T-helper 1 cell treated with Interleukin-12 subunit alpha and Interleukin-12 subunit beta and Interleukin-4 antibody, amounts not matched to agents 30 μg/mL and 1 μg/mL, for 36 hours (primary cell): ENCODE measurements at regions not wholly inside any gene's neighbourhood (a gene's known extent, or its start where the extent isn't known, plus 50 kb on each side); places are given as distances from the start of the nearest gene placed in this dataset.

ENCODE experiments used
- H3K27ac Mint-ChIP-seq: one replicate; pipeline ENCODE4 v1.8.0; 2021; ENCODE audit warnings: mild to moderate bottlenecking, mixed read lengths
- H3K27me3 Mint-ChIP-seq: one replicate; pipeline ENCODE4 v1.8.0; 2021; ENCODE audit warnings: low read depth, mixed read lengths
- H3K36me3 Mint-ChIP-seq: one replicate; pipeline ENCODE4 v1.8.0; 2021; ENCODE audit warnings: low read depth, mixed read lengths
- H3K4me1 Mint-ChIP-seq: one replicate; pipeline ENCODE4 v1.8.0; 2021; ENCODE audit warnings: low read depth, mixed read lengths
- H3K4me3 Mint-ChIP-seq: one replicate; pipeline ENCODE4 v1.8.0; 2021; ENCODE audit warnings: mild to moderate bottlenecking, moderate library complexity, mixed read lengths
- H3K9me3 Mint-ChIP-seq: one replicate; pipeline ENCODE4 v1.8.0; 2021; ENCODE audit warnings: mixed read lengths

GRCh38 chr4:177696438-177696966 lies 254.3 kb upstream of the AGA start:
- H3K4me1 Mint-ChIP-seq, result no peaks in the 10 kb centered on the region
- no peaks in the 10 kb centered on the region for H3K27me3 Mint-ChIP-seq
- no peaks in the 10 kb centered on the region for H3K9me3 Mint-ChIP-seq
- no peaks in the 10 kb centered on the region for H3K36me3 Mint-ChIP-seq
- H3K4me3 Mint-ChIP-seq, result no peak overlapping the region
- no peak overlapping the region for H3K27ac Mint-ChIP-seq

- Mint-ChIP-seq H3K36me3 (no peaks in the 10 kb centered on the region), H3K4me1 (no peaks in the 10 kb centered on the region), H3K4me3 (no peak overlapping the region), H3K27me3 (no peaks in the 10 kb centered on the region), H3K9me3 (no peaks in the 10 kb centered on the region), H3K27ac (no peak overlapping the region)
Observed at GRCh38 chr4:177699365-177700213, 257.4 kb upstream of the AGA start.

- Mint-ChIP-seq H3K4me3 (no peak overlapping the region), H3K27ac (no peak overlapping the region), H3K27me3 (no peaks in the 10 kb centered on the region), H3K36me3 (no peaks in the 10 kb centered on the region), H3K9me3 (no peaks in the 10 kb centered on the region), H3K4me1 (no peaks in the 10 kb centered on the region)
Observed at GRCh38 chr4:177706916-177707315, 264.7 kb upstream of the AGA start.

DNA sequence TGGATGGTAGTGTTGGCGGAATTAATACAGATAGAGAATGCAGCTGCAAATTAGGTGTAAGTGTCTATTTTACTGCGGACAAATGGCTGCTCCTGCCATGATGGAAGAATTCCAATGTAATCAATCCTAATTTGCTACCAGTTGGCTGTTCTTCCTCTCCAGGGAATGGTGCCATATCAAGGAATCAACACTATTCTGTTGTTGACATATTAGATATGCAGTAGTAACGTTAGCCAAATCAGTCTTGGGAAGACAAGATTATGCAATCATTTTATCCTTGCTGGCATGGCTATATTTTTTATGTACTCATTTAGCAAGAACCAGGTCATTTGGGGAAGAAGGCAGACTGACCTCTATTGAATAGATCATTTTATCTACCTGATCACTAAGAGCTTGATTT lies 271.2 kb upstream of the AGA start:
- Mint-ChIP-seq H3K4me3 (no peak overlapping the region), H3K36me3 (no peaks in the 10 kb centered on the region), H3K4me1 (no peaks in the 10 kb centered on the region), H3K27ac (no peak overlapping the region), H3K27me3 (no peaks in the 10 kb centered on the region), H3K9me3 (no peaks in the 10 kb centered on the region)

DNA sequence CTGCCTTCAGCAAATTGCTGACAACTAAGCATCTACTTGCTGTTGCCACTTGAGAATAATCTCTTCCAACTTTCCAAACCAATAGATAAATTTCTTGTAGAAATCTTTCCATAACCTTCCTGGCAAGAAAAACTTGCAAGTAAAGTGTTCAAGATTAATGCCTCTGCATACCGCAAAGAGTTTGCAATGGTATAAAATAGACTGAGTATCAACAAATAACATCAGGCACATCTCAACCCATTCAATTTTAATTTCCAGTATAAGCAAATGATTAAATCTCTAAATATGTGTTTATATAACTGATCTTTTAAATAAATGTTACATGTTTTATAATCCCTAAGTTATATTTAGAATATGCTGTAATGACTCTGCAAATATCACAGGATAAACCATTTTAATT lies 275.2 kb upstream of the AGA start:
- no peak overlapping the region for H3K4me3 Mint-ChIP-seq
- H3K36me3 Mint-ChIP-seq, result no peaks in the 10 kb centered on the region
- no peaks in the 10 kb centered on the region for H3K27me3 Mint-ChIP-seq
- H3K4me1 Mint-ChIP-seq, result no peaks in the 10 kb centered on the region
- H3K9me3 Mint-ChIP-seq, result no peaks in the 10 kb centered on the region
- H3K27ac Mint-ChIP-seq, result no peak overlapping the region

DNA sequence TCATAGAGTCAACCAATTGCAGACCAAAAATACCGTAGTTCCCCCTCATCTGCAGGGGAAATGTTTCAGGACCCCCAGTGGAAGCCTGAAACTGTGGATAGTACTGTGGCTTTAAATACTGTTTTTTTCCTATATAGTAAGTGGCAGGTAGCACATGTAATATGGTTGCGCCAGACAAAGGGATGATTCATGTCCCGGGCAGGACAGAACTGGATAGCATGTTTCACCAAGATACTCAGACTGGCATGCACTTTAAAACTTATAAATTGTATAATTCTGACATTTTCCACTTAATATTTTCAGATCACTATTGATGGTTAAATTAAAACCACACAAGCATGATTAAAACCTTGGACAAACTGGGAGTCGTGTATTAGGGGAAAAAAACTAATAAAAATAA lies 276.3 kb upstream of the AGA start:
- Mint-ChIP-seq H3K4me1 (no peaks in the 10 kb centered on the region), H3K27me3 (no peaks in the 10 kb centered on the region), H3K27ac (no peak overlapping the region), H3K36me3 (no peaks in the 10 kb centered on the region), H3K4me3 (no peak overlapping the region), H3K9me3 (no peaks in the 10 kb centered on the region)

- Mint-ChIP-seq H3K36me3 (no peaks in the 10 kb centered on the region), H3K27ac (no peak overlapping the region), H3K4me1 (no peaks in the 10 kb centered on the region), H3K9me3 (no peaks in the 10 kb centered on the region), H3K27me3 (no peaks in the 10 kb centered on the region), H3K4me3 (no peak overlapping the region)
Observed at GRCh38 chr4:177726111-177726510, 283.9 kb upstream of the AGA start.

DNA sequence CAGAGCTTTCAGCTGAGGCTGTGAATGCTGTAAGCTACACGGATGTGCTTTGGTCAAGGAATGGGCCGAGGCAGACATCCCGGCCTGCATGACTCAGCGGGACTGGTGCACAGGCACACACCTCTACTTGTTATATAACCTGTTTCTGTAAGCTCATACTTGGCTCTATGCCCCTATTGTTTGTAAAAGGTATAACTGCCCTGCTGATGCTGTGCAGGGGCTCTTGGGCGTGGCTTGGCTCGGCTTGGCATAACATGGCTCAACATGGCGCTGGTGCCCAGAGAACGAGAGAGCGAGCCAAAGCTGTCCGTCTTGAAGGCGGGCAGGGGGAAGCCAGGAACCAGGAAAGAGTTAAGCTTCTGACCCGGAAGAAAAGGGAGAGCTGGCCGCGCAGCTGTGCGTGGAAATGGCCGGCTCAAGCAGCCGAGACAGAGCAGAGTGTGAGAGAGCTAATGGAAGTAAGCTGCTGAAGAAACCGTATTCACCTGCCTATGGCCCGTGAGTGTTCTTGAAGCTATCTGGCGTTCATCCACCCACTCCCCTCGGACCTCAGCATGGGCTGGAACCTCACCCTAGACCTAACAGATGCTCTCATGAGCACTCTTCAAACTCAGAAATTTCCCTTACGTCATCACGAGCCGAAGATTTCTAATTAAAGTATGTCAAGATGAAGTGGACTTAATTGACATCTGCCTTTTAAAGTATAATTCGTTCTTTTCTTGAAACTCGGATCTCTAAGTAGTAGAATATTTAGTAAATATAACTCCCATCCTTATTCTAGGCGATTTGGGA lies 286.3 kb upstream of the AGA start:
- no peaks in the 10 kb centered on the region for H3K4me1 Mint-ChIP-seq
- no peak overlapping the region for H3K27ac Mint-ChIP-seq
- no peak overlapping the region for H3K4me3 Mint-ChIP-seq
- H3K9me3 Mint-ChIP-seq, result no peaks in the 10 kb centered on the region
- H3K27me3 Mint-ChIP-seq, result no peaks in the 10 kb centered on the region
- H3K36me3 Mint-ChIP-seq, result no peaks in the 10 kb centered on the region

- Mint-ChIP-seq H3K9me3 (no peaks in the 10 kb centered on the region), H3K36me3 (no peaks in the 10 kb centered on the region)
Observed at GRCh38 chr4:177729681-177730080, 287.4 kb upstream of the AGA start.

GRCh38 chr4:177737387-177737940 lies 295.2 kb upstream of the AGA start:
- Mint-ChIP-seq H3K36me3 (no peaks in the 10 kb centered on the region), H3K4me3 (no peak overlapping the region), H3K27ac (no peak overlapping the region), H3K27me3 (no peaks in the 10 kb centered on the region), H3K4me1 (no peaks in the 10 kb centered on the region), H3K9me3 (no peaks in the 10 kb centered on the region)

More at GRCh38 chr4:177729681-177730080, 287.4 kb upstream of the AGA start:
- Mint-ChIP-seq H3K27me3 (no peaks in the 10 kb centered on the region), H3K4me3 (no peak overlapping the region), H3K27ac (no peak overlapping the region), H3K4me1 (no peaks in the 10 kb centered on the region)

- Mint-ChIP-seq H3K27me3 (no peaks in the 10 kb centered on the region), H3K4me1 (no peaks in the 10 kb centered on the region)
Observed at GRCh38 chr4:177740563-177740962, 298.3 kb upstream of the AGA start.

DNA sequence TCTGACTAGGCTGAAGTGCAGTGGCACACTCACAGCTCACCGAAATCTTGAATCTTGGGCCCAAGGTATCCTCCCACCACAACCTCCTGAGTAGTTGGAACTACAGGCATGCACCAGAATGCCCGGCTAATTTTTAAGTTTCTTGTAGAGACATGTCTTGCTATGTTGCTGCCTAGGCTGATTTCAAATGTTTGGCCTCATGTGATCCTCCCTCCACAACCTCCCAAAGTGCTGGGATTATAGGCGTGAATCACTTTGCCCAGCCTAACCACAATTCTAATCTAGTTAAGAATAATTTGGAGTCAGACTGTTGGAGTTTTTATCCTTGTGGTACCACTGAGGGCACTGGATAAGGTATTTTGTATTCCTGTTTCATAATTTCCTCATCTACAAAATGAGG lies 317.5 kb upstream of the AGA start:
- no peaks in the 10 kb centered on the region for H3K27me3 Mint-ChIP-seq
- H3K36me3 Mint-ChIP-seq, result no peaks in the 10 kb centered on the region
- no peaks in the 10 kb centered on the region for H3K4me1 Mint-ChIP-seq
- H3K4me3 Mint-ChIP-seq, result no peak overlapping the region
- H3K27ac Mint-ChIP-seq, result no peak overlapping the region
- H3K9me3 Mint-ChIP-seq, result no peaks in the 10 kb centered on the region

More at GRCh38 chr4:177740563-177740962, 298.3 kb upstream of the AGA start:
- Mint-ChIP-seq H3K27ac (no peak overlapping the region), H3K9me3 (no peaks in the 10 kb centered on the region), H3K36me3 (no peaks in the 10 kb centered on the region), H3K4me3 (no peak overlapping the region)

DNA sequence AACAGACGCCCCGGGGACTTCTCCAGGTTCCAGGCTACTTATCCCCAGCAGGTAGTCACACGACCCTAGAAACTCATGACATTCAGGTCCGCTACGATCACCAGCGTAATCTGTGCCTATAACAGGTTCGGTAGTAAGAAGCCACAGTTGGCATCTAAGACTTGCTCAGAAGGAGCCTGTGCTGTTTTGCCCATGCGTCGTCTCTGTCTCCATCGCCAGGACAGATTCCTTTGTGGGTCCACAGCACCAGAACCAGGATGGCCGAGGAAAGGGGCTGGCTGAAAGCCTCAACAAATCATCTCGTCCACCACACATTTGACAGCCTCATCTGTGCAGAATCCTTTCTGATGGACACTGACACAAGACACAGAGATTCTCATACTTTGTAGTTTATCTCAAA lies 319.5 kb upstream of the AGA start:
- Mint-ChIP-seq H3K4me3 (no peak overlapping the region), H3K4me1 (no peaks in the 10 kb centered on the region), H3K9me3 (no peaks in the 10 kb centered on the region), H3K27ac (no peak overlapping the region), H3K36me3 (no peaks in the 10 kb centered on the region), H3K27me3 (no peaks in the 10 kb centered on the region)

- Mint-ChIP-seq H3K27me3 (no peaks in the 10 kb centered on the region), H3K4me3 (no peak overlapping the region), H3K4me1 (no peaks in the 10 kb centered on the region), H3K9me3 (no peaks in the 10 kb centered on the region), H3K36me3 (no peaks in the 10 kb centered on the region), H3K27ac (no peak overlapping the region)
Observed at GRCh38 chr4:177769155-177769554, 326.9 kb upstream of the AGA start.

GRCh38 chr4:177770776-177771175 lies 328.5 kb upstream of the AGA start:
- H3K4me1 Mint-ChIP-seq, result no peaks in the 10 kb centered on the region
- no peaks in the 10 kb centered on the region for H3K27me3 Mint-ChIP-seq
- H3K27ac Mint-ChIP-seq, result no peak overlapping the region
- H3K36me3 Mint-ChIP-seq, result no peaks in the 10 kb centered on the region
- no peak overlapping the region for H3K4me3 Mint-ChIP-seq
- H3K9me3 Mint-ChIP-seq, result no peaks in the 10 kb centered on the region
